ENCODE measurements at regions not wholly inside any gene's neighbourhood (a gene's known extent, or its start where the extent isn't known, plus 50 kb on each side); places are given as distances from the start of the nearest gene placed in this dataset.
"Not testable (repeated sequence)": the region's sequence is repeated elsewhere in the genome, so short reads cannot be mapped to it uniquely, and the experiment has no call there.

DNA sequence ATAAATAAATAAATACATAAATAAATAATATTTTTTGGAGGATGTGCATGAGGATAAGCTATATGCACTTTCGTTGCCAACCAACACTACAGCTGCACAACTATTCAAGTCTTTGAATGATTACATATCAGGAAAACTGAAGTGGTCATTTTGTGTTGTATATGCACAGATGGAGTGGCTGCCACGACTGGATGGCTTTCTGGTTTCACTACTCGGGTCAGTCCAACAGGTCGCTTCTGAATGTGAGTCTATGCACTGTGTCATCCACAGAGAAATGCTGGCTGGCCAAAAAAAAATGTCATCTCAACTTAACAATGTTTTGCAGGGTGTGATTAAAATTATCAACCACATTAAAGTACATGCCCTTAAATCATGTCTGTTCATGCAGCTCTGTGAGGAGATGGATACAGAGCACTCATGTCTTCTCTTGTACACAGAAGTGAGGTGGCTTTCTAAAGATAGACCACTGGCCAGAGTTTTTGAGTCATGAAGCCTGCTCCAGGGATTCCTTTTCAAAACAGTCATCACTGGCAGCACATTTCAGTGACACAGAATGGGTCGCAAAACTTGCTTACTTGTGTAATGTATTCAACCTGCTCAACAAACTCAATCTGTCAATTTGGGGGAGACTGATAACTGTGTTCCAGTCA, 589.8 kb upstream of the CYLC2 start:
- H2AFZ ChIP-seq: no peak overlapping the region
- no peaks in the 10 kb centered on the region for H3K4me1 ChIP-seq
- H3K36me3 ChIP-seq (ENCODE audit: control insufficient read depth, insufficient read depth, low read length): no peaks in the 10 kb centered on the region
- H3K4me3 ChIP-seq (ENCODE audit: low read depth, low read length): no peak overlapping the region
- no peaks in the 10 kb centered on the region for H3K9me3 ChIP-seq (ENCODE audit: control insufficient read depth, low read length)
- H3K27me3 ChIP-seq (ENCODE audit: control insufficient read depth, insufficient read depth, low read length): no peaks in the 10 kb centered on the region
- no peak overlapping the region for H3K9ac ChIP-seq
- H3K4me2 ChIP-seq (ENCODE audit: low read length): no peak overlapping the region
- no peak overlapping the region for H3K27ac ChIP-seq
- no peaks in the 10 kb centered on the region for H3K79me2 ChIP-seq
- TF ChIP-seq, protein P1, sequence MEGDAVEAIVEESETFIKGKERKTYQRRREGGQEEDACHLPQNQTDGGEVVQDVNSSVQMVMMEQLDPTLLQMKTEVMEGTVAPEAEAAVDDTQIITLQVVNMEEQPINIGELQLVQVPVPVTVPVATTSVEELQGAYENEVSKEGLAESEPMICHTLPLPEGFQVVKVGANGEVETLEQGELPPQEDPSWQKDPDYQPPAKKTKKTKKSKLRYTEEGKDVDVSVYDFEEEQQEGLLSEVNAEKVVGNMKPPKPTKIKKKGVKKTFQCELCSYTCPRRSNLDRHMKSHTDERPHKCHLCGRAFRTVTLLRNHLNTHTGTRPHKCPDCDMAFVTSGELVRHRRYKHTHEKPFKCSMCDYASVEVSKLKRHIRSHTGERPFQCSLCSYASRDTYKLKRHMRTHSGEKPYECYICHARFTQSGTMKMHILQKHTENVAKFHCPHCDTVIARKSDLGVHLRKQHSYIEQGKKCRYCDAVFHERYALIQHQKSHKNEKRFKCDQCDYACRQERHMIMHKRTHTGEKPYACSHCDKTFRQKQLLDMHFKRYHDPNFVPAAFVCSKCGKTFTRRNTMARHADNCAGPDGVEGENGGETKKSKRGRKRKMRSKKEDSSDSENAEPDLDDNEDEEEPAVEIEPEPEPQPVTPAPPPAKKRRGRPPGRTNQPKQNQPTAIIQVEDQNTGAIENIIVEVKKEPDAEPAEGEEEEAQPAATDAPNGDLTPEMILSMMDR (IDR thresholded peaks at IDR 0.05): no peak

DNA sequence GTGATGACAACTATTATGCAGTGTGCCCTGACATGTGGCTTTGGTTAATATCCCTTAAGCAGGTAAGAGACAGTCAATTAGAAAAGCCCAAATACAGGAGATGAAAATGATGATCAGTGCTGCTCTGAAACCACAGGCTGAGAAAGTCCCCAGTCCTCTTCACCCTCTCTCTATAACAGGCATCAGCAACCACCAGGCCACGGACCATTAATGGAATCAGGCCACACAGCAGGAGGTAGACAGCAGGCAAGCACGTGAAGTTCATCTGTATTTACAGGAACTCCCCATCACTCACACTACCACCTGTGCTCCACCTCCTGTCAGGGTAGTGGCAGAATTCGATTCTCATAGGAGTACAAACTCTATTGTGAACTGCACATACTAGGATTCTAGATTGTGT, 591.6 kb upstream of the CYLC2 start:
- no peak overlapping the region for H3K4me2 ChIP-seq (ENCODE audit: low read length)
- TF ChIP-seq, protein P1 (IDR thresholded peaks at IDR 0.05): no peak
- no peaks in the 10 kb centered on the region for H3K27me3 ChIP-seq (ENCODE audit: control insufficient read depth, insufficient read depth, low read length)
- H2AFZ ChIP-seq: no peak overlapping the region
- H3K9ac ChIP-seq: no peak overlapping the region
- no peak overlapping the region for H3K27ac ChIP-seq
- no peaks in the 10 kb centered on the region for H3K4me1 ChIP-seq
- no peaks in the 10 kb centered on the region for H3K79me2 ChIP-seq
- no peak overlapping the region for H3K4me3 ChIP-seq (ENCODE audit: low read depth, low read length)
- no peaks in the 10 kb centered on the region for H3K9me3 ChIP-seq (ENCODE audit: control insufficient read depth, low read length)
- H3K36me3 ChIP-seq (ENCODE audit: control insufficient read depth, insufficient read depth, low read length): no peaks in the 10 kb centered on the region

DNA sequence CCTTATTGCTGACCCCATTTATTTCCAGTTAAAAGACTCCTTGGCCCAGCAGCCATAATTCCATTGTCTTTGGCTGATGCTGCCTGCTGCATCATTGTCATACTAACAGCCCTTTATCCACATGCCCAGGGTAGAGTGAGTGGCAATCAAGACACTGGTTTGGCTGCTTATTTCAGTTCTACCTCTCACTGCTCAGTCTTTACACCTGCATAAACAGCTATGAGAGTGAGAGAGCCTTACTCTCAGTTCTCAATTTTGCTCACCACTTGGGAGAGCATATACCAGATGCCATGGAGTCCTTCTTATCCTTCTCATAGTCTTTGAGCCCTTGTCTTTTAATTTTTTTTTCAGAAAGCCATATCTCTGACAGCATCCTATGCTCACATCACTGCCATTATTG, 596.9 kb upstream of the CYLC2 start:
- Histone ChIP-seq H3K27ac (no peak overlapping the region), H3K9ac (no peak overlapping the region), H3K27me3 (ENCODE audit: control insufficient read depth, insufficient read depth, low read length) (no peaks in the 10 kb centered on the region), H2AFZ (no peak overlapping the region), H3K9me3 (ENCODE audit: control insufficient read depth, low read length) (no peaks in the 10 kb centered on the region), H3K4me3 (ENCODE audit: low read depth, low read length) (no peak overlapping the region), H3K79me2 (no peaks in the 10 kb centered on the region), H3K36me3 (ENCODE audit: control insufficient read depth, insufficient read depth, low read length) (no peaks in the 10 kb centered on the region), H3K4me2 (ENCODE audit: low read length) (no peak overlapping the region), H3K4me1 (no peaks in the 10 kb centered on the region)
- TF ChIP-seq, protein P1 (IDR thresholded peaks at IDR 0.05): no peak

DNA sequence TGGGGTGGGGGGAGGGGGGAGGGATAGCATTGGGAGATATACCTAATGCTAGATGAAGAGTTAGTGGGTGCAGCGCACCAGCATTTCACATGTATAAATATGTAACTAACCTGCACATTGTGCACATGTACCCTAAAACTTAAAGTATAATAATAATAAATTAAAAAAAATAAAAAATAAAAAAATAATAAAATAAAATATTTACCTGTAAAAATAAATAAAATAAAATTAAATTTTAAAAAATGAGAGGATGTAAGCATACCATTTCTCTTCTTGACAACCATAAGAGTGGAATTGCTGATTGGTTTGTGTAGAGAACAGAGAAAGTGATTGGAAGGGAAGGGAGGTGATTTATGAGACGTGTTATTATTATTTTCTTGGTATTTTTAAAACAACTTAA, 609.5 kb upstream of the CYLC2 start:
- not testable (repeated sequence) for H3K36me3 ChIP-seq (ENCODE audit: control insufficient read depth, insufficient read depth, low read length); H3K9ac ChIP-seq; H3K9me3 ChIP-seq (ENCODE audit: control insufficient read depth, low read length); H3K4me3 ChIP-seq (ENCODE audit: low read depth, low read length); H3K27me3 ChIP-seq (ENCODE audit: control insufficient read depth, insufficient read depth, low read length); H3K27ac ChIP-seq; H3K4me1 ChIP-seq; H3K4me2 ChIP-seq (ENCODE audit: low read length); H3K79me2 ChIP-seq; H2AFZ ChIP-seq

DNA sequence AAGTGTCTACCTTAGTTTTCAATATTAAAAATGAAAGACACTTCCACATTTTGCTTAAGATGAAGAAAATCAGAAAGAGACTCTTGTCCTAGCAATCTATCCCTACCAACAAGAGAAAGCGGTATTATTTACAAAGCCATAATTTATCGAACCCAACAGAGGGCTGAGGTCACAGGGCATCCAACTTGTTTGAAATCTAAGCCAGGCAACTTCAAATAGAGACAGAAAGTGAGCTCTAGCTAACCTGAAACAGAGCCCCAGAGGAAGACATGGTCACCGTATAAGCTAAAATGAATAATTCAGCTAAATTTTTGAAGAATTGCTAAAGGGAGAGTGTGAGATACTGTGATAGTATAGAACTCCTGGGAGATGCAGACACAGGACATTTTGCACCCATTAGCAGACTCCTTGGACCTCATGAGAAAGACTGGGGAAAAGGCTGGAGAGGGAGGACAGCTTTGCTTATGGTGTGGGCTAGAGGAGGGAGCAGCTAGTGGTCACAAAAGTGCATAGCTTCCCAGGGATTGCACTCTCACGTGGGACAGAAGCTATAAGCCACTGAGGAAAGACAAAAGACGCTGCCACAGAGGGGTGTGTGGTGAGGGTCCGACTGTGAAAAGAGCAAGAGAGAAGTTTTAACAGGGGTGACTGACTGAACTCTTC, 624.2 kb upstream of the GRIN3A start:
- H3K9me3 ChIP-seq (ENCODE audit: control insufficient read depth, low read length): no peaks in the 10 kb centered on the region
- H3K4me1 ChIP-seq: no peaks in the 10 kb centered on the region
- H3K27me3 ChIP-seq (ENCODE audit: control insufficient read depth, insufficient read depth, low read length): no peaks in the 10 kb centered on the region
- H3K79me2 ChIP-seq: no peaks in the 10 kb centered on the region
- TF ChIP-seq, protein P1 (IDR thresholded peaks at IDR 0.05): no peak
- no peak overlapping the region for H3K4me2 ChIP-seq (ENCODE audit: low read length)
- no peaks in the 10 kb centered on the region for H3K36me3 ChIP-seq (ENCODE audit: control insufficient read depth, insufficient read depth, low read length)
- no peak overlapping the region for H3K4me3 ChIP-seq (ENCODE audit: low read depth, low read length)
- H3K27ac ChIP-seq: no peak overlapping the region
- H3K9ac ChIP-seq: no peak overlapping the region
- H2AFZ ChIP-seq: no peak overlapping the region
